Peyer's patch (tissue), 4 donors: ENCODE measurements at regions not wholly inside any gene's neighbourhood (a gene's known extent, or its start where the extent isn't known, plus 50 kb on each side); places are given as distances from the start of the nearest gene placed in this dataset.

Experiments used
- CTCF ChIP-seq, 6 experiments: fragments of 450-650 bp in 4 of 6; fragments of 200-600 bp in 2 of 6; sonication (generic) in 1 of 6; IDR thresholded peaks; one replicate each; pipeline ENCODE4 v1.5.1; 2017 to 2019; ENCODE audit warnings: antibody characterized with exemption in 6 of 6, mild to moderate bottlenecking in 3 of 6, moderate library complexity in 1 of 6
- POLR2A ChIP-seq, 2 donors: fragments of 450-650 bp; IDR thresholded peaks; one replicate each; pipeline ENCODE4 v1.5.1; 2017; ENCODE audit warnings: antibody characterized with exemption in 2 of 2, mild to moderate bottlenecking in 2 of 2, moderate library complexity in 2 of 2

- TF ChIP-seq CTCF (IDR thresholded peaks at IDR 0.05) (no peak), POLR2A (IDR thresholded peaks at IDR 0.05) (no peak)
Measured at GRCh38 chr4:4605849-4606248, 64.0 kb upstream of the STX18 start.
